ENCODE measurements at regions not wholly inside any gene's neighbourhood (a gene's known extent, or its start where the extent isn't known, plus 50 kb on each side); places are given as distances from the start of the nearest gene placed in this dataset.

DNA sequence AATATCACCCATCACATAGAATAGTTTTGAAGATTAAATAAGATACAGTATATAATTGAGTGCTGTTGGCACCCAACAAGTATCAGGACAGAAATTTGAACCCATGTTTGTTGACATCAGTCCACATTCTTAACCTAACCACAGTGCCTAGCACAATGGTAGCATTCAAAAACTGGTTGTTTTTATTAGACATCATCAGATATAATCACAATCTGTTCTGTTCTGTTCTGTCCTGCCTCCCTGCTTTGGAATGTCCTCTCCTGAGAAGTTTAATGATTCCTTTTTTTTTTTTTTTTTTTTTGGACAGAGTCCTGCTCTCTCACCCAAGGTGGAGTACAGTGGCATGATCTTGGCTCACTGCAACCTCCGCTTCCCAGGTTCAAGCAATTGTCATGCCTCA lies 476.6 kb downstream of the RMST start:
- Histone ChIP-seq H3K79me2 (ENCODE audit: insufficient read depth, low read depth, low read length) (no peaks in the 10 kb centered on the region), H3K9me2 (ENCODE audit: insufficient read depth, low read length) (no peaks in the 10 kb centered on the region), H3K36me3 (ENCODE audit: insufficient read depth, low read length) (no peaks in the 10 kb centered on the region), H3K4me1 (ENCODE audit: insufficient read depth, low read length, poor library complexity, severe bottlenecking) (no peaks in the 10 kb centered on the region), H2AFZ (ENCODE audit: low read length) (no peak overlapping the region), H3K27ac (ENCODE audit: low read depth, low read length, poor library complexity, severe bottlenecking) (no peak overlapping the region), H4K20me1 (ENCODE audit: insufficient read depth, low read length) (no peaks in the 10 kb centered on the region), H3K9me3 (ENCODE audit: low read length) (no peaks in the 10 kb centered on the region), H3K4me2 (ENCODE audit: low read length) (no peak overlapping the region), H3K4me3 (ENCODE audit: low read depth, low read length, poor library complexity, severe bottlenecking) (no peak overlapping the region)
- DNase-seq (ENCODE audit: low spot score): no peak
- intact Hi-C loops (cut with micrococcal nuclease; ENCODE audit: unreplicated experiment): no loop called here
- POLR2A ChIA-PET: no interaction called here
- TF ChIP-seq EZH2phosphoT487 (IDR thresholded peaks at IDR 0.05; ENCODE audit: borderline replicate concordance, low read depth, low read length): no peak
- TF ChIP-seq, protein P1, sequence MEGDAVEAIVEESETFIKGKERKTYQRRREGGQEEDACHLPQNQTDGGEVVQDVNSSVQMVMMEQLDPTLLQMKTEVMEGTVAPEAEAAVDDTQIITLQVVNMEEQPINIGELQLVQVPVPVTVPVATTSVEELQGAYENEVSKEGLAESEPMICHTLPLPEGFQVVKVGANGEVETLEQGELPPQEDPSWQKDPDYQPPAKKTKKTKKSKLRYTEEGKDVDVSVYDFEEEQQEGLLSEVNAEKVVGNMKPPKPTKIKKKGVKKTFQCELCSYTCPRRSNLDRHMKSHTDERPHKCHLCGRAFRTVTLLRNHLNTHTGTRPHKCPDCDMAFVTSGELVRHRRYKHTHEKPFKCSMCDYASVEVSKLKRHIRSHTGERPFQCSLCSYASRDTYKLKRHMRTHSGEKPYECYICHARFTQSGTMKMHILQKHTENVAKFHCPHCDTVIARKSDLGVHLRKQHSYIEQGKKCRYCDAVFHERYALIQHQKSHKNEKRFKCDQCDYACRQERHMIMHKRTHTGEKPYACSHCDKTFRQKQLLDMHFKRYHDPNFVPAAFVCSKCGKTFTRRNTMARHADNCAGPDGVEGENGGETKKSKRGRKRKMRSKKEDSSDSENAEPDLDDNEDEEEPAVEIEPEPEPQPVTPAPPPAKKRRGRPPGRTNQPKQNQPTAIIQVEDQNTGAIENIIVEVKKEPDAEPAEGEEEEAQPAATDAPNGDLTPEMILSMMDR (conservative IDR thresholded peaks at IDR 0.05; ENCODE audit: low read length): no peak
- no TSS peak for BruUV-seq (replicated peaks)
- CTCF ChIA-PET (ENCODE audit: unreplicated experiment): no interaction called here

DNA sequence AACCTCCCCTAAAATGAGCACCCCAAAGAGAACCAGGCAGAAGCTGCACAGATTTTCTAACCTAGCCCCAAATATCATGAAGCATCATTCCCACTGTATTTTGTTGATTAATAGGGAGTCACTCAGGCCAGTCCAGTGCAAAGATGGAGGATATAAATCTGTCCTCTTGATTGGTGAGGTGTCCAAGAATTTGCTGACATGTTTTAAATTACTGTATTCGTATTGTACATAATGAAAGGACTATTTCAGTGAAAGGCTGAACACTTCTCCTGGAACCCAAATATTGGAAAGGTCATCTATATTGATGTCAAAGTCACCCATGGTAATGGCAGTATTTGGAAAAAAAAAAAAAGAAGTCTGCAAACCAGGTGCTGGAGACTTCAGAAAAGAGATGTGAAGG lies 477.5 kb downstream of the RMST start:
- Histone ChIP-seq H3K27ac (ENCODE audit: low read depth, low read length, poor library complexity, severe bottlenecking) (no peak overlapping the region), H3K4me1 (ENCODE audit: insufficient read depth, low read length, poor library complexity, severe bottlenecking) (no peaks in the 10 kb centered on the region), H3K4me3 (ENCODE audit: low read depth, low read length, poor library complexity, severe bottlenecking) (no peak overlapping the region), H3K9me2 (ENCODE audit: insufficient read depth, low read length) (no peaks in the 10 kb centered on the region), H3K36me3 (ENCODE audit: insufficient read depth, low read length) (no peaks in the 10 kb centered on the region), H2AFZ (ENCODE audit: low read length) (no peak overlapping the region), H3K79me2 (ENCODE audit: insufficient read depth, low read depth, low read length) (no peaks in the 10 kb centered on the region), H3K9me3 (ENCODE audit: low read length) (no peaks in the 10 kb centered on the region), H4K20me1 (ENCODE audit: insufficient read depth, low read length) (no peaks in the 10 kb centered on the region), H3K4me2 (ENCODE audit: low read length) (no peak overlapping the region)
- CTCF ChIA-PET (ENCODE audit: unreplicated experiment): no interaction called here
- TF ChIP-seq EZH2phosphoT487 (IDR thresholded peaks at IDR 0.05; ENCODE audit: borderline replicate concordance, low read depth, low read length): no peak
- TF ChIP-seq, protein P1 (conservative IDR thresholded peaks at IDR 0.05; ENCODE audit: low read length): no peak
- no TSS peak for BruUV-seq (replicated peaks)
- intact Hi-C loops (cut with micrococcal nuclease; ENCODE audit: unreplicated experiment): no loop called here
- no peak for DNase-seq (ENCODE audit: low spot score)
- POLR2A ChIA-PET: interaction anchor here (0.7 kb wide), 1 partner anchor 719 kb away, joined by 4 read pairs; no protein-coding TSS in a partner anchor

DNA sequence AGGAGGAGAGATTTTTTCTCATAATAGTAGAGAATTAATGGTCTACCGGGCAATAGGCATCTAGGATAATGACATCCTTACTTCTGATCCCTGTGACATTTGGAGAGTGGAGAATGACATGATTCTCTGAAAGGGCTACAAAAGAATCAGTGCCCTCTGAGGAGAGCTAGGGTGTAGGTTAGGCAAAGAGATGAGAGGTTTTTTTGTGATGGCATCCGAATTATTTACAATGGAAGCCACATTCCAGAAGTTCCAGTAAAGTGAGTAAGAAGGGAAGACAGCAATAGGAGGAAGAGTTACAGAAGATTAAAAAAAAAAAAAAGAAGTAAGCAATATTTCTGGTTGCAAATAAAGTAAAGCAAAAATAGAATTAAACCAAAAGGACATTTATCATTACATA lies 478.0 kb downstream of the RMST start:
- no peaks in the 10 kb centered on the region for H3K9me2 ChIP-seq (ENCODE audit: insufficient read depth, low read length)
- no peaks in the 10 kb centered on the region for H3K79me2 ChIP-seq (ENCODE audit: insufficient read depth, low read depth, low read length)
- no peak overlapping the region for H3K27ac ChIP-seq (ENCODE audit: low read depth, low read length, poor library complexity, severe bottlenecking)
- TF ChIP-seq EZH2phosphoT487 (IDR thresholded peaks at IDR 0.05; ENCODE audit: borderline replicate concordance, low read depth, low read length): no peak
- TF ChIP-seq, protein P1 (conservative IDR thresholded peaks at IDR 0.05; ENCODE audit: low read length): no peak
- H3K36me3 ChIP-seq (ENCODE audit: insufficient read depth, low read length): no peaks in the 10 kb centered on the region
- intact Hi-C loops (cut with micrococcal nuclease; ENCODE audit: unreplicated experiment): no loop called here
- no TSS peak for BruUV-seq (replicated peaks)
- DNase-seq (ENCODE audit: low spot score): no peak
- ChIA-PET CTCF (ENCODE audit: unreplicated experiment) (no interaction called here), POLR2A (interaction anchor here (0.7 kb wide), 1 partner anchor 720 kb away, joined by 4 read pairs; no protein-coding TSS in a partner anchor)
- H2AFZ ChIP-seq (ENCODE audit: low read length): no peak overlapping the region
- H3K4me3 ChIP-seq (ENCODE audit: low read depth, low read length, poor library complexity, severe bottlenecking): no peak overlapping the region
- H3K4me2 ChIP-seq (ENCODE audit: low read length): no peak overlapping the region
- no peaks in the 10 kb centered on the region for H3K4me1 ChIP-seq (ENCODE audit: insufficient read depth, low read length, poor library complexity, severe bottlenecking)
- no peaks in the 10 kb centered on the region for H4K20me1 ChIP-seq (ENCODE audit: insufficient read depth, low read length)
- H3K9me3 ChIP-seq (ENCODE audit: low read length): no peaks in the 10 kb centered on the region
